CD4-positive, alpha-beta T cell treated with Interleukin-21 for 1 hour (primary cell): ENCODE measurements at regions not wholly inside any gene's neighbourhood (a gene's known extent, or its start where the extent isn't known, plus 50 kb on each side); places are given as distances from the start of the nearest gene placed in this dataset.

Source experiments
- DNase-seq: peaks from one replicate; pipeline ENCODE4 v3.0.0-alpha.2; 2020

DNA sequence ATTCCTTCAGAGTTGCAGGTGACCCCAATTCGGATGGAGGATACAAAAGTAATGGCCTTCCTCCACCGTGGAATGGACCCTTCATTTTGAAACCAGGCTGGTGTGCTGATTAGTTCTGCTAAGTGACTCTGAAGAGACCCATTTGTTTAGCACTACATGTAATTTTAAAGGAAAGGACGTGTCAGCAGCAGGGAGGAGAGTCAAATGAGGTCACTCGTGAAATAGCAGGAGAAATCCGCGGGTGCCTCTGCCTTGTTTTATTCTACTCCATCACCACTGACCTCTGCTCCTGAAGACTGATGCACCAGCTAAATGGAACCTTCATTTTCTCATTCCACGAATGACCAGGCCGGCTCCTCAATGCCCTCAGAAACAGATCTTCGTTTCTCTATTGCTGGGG lies 589.2 kb downstream of the CDH11 start:
- DNase-seq = no peak

DNA sequence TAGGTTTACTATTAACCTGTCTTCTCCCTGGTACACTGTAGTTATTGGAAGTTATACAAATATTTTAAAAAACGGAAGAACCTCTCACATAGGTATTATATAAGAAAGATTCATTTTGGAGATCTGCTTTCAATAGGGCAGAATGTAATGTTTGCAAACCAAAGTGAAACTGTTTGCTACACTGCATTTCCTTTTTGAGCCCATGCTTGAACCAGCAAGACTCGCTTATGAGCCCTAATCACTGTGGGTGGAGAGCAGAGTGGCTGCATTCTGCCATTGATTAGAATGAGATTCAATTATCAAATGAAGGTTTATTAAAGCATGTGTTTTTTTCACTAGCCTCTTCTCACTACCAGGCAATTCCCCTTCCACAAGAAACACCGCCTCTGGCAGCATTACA lies 589.7 kb downstream of the CDH11 start:
- DNase-seq = no peak

DNA sequence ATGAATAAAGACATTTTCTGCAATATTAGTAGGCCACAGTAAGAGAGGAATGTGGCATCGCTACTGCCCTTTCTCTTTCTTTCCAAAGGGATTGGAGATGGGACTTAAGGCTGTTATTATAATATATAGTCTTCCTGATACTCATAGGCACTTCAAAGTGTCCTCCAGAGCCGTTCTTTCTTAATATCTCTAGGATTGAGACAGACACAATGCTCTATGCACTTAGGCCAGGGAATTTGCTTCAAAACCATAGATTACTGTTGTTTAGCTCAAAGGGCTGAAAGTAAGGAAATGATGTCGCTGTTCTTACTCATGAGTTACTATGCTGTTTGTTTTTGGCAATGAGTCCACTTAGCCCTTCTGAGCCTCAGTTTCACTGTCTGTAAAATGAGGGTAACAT lies 590.5 kb downstream of the CDH11 start:
- no peak for DNase-seq

DNA sequence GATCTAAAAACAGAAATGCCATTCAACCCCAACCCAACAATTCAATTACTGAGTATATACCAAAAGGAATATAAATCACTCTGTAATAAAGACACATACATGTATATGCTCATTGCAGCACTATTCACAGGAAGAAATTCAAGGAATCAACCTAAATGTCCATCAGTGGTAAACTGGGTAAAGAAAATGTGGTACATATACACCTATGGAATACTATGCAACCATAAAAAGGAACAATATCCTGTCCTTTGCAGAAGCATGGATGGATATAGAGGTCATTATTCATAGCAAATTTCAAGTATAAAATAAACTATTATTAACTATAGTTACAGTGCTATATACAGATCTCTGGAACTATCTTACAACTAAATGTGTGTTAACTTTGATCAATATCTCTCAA lies 599.3 kb downstream of the CDH11 start:
- no peak for DNase-seq

DNA sequence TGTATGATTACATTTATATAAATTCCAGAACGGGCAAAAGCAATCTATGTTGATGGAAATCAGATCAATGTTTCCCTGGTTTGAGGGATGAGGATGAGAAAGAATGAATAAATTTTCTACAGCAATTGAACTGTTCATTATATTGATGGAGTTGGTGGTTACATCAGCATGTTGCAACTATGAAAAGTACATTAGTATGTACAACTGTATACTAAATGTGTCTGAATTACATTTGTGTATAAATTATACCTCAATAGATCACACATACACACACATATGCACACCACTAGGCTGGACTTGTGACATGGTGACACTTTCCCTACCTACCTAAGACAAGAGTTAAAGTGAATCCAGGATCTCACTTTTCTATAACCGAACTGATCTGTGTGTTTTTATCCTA lies 608.0 kb downstream of the CDH11 start:
- no peak for DNase-seq

DNA sequence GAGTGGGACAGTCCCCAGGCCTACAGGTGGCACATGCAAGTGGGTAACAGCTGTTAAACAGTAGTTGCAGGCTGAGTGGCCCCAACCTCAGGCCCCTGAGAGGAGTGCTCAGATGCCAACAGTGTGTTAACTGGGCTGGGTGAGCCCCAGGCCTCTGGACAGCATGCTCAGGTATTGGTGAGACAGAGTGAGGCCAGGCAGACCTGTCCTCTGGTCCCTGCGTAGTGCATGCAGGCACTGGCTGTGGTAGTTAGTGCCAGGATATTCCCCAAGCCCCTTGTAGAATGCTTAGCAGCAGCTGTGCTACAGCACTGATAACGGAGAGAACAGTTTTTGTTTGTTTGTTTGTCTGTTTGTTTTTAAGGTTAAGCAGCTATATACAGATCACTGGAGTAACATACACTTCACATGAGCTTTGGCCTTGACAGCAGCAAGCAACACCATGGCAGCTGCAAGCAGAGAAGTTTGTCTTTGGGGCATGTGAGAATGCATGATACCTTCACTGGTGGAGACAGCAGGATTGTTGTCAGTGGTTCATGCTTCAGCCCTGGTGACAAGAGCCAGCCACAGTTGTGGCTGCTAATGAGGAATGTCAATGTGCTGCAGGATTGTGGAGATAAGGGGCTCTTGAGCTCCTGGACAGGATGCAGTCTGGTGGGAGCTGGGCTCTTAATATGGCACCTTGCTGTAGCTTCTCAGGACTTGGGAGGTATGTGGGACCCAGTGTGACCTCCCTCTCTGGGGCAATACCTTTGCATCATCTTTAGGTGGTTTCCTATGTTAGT lies 614.4 kb downstream of the CDH11 start:
- DNase-seq = no peak

DNA sequence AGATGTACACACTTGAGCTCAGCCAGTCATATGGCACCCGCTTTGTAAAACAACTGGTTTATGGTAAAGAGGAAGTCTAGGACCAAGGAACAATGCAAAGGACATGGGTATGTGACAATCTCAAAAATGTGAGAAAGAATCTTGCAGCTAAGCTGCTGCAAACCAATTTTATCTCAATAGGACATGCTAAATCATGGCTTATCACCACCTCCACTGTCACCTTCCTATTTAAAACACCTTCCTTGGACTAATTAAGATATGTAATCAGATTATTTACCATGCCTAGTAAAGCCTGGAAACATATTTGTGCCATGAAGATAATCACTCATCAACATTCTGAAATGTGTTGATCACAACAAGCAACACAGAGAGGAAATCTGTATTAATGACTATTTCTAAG lies 622.7 kb downstream of the CDH11 start:
- no peak for DNase-seq

DNA sequence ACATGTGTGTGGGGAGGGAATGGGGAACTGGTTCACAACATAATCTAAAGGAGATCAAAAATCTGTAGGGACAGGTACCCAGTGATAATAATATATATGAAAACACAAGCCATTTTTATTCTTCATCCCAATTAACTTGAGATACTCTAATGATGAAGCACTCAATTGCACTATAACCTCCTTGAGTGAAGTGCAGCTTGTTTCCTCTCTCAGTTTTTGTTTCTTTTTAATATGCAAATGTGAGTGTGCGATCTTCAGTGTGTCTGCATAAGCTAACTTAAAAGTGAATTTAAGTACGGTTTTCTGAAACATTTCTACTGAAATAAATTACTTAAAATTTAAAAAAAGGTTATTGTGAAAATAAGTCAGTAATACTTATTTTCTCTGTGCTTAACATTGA lies 623.5 kb downstream of the CDH11 start:
- no peak for DNase-seq

DNA sequence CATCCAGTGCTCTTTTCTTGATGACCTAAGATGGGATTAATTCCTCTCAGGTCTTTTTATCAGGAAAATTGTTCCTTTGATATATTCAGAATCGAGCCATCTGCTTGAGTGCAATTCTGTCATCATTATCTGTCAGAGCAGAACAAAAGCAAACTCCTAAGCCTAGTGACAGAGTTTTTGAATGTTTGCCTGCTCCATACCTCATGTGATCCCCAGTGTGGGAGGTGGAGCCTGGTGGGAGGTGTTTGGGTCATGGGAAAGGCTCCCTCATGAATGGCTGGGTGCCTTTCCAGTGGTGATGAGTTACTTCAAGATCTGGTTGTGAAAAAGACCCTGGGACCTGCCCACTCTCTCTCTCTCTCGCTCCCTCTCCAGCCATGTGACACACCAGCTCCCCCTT lies 628.2 kb downstream of the CDH11 start:
- no peak for DNase-seq

DNA sequence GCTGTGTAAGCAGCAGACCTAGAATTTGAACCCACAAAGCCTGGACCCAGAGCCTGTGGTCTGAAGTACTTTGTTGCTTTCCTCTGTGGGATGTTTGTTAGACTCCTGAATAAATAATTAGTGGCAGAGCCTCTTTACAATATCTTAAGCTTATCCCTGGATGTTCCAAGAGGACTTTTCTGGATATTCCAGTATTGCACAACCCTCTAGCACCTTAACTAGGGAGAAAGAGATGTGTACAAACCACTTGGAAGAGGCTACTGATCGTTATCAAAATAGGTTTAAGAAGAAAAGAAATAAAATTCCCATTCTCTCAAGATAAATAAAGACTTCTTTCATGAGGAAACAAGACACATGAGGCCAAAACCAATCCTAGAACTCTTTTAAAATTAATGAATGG lies 632.4 kb downstream of the CDH11 start:
- DNase-seq = no peak

DNA sequence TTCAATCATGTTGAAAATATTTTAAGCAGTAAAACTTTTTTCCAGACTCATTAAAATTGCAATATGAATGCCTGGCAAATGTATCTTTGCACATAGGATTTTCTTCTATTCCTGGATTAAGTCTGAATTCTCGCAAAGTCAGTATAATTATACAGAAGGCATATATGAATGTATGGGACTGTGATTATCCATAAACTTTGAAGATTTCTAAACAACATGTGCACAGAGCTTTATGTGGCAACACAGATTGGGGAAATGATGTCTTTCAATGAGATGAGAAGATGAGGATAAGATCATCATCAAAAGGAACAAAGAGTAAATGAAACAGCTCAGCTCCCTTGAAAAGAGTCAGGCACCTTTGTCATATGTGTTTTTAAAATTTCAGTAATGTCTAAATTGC lies 635.3 kb downstream of the CDH11 start:
- DNase-seq = no peak

DNA sequence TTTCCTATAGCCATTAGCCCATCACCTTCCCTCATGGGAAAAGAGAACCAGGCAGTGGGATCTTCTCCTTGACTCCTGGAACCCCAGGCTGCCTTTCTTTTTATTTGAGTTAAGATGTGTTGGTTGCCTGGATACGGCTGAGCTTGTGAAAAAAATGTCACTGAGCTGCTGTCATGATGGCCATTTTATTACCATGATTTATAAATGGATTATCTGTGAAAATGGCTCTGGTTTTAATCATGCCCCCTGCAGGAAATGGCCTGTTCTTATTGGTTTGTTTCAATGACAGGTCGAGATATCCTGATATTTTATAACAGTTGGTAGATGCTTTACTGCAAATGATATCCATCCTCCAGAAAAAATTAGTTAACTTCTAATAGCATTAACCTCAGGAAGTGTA lies 640.4 kb downstream of the CDH11 start:
- DNase-seq = no peak

DNA sequence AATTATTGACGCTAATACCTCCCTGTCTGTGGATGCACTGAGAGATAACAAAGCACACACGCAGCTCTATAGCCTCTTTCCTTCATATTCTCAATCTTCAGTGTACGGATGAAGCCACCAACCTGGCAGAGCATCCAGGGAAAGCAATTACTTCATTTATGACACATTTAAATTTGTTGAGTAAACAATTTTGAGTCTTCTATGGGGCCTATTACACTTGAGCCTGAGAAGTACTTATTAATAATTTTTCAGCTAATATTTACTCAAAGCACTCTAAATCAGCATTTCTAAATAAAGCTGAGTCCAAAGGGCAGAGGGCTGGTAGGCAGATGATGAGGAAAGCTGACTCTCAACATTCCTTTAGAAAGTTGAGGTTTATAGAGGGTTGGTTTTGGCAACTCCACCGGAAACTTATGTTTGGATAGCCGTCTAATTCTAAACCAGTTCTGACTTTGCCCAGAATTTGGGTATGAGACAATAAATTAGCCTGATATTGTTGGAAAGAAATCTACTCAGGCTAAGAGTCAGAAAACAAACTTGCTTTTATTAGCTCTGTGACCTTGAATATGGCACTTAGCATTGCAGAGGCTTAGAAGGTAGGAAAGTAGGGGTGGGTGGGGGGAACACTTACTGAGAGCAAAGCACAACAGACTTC lies 643.5 kb downstream of the CDH11 start:
- DNase-seq = no peak

DNA sequence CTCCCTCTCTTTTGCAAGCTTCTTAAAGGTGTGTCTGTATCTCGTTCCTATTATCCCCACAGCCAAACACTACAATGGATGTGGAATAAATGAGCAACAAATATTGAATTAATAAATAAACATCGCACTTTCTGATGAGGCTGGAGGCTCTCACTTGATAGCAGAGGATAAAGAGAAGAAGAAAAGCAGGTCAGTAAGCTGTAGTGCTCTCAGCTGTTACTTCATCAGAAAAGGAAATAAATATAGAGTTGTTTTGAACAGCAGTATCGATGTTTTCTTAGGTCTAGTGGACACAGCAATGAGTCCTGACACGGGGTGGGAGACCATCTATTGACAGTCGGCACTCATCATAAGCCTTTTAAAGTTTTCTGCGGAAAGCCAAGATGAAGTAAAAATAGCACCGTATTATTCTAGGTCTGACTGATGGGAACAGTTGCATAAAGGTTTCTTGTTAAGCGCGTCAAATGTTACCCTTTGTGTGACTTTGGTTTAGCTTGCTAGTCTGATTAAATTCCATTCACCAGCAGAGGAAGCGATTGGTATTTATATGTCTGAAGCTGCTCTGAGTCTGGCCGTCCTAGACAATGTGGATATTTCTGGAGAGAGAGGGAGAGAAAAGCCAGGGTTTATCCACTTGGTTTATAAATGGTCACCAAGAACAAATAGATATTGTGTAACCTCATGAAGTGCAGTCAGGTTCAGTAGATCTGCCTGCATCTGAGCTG lies 646.1 kb downstream of the CDH11 start:
- no peak for DNase-seq

DNA sequence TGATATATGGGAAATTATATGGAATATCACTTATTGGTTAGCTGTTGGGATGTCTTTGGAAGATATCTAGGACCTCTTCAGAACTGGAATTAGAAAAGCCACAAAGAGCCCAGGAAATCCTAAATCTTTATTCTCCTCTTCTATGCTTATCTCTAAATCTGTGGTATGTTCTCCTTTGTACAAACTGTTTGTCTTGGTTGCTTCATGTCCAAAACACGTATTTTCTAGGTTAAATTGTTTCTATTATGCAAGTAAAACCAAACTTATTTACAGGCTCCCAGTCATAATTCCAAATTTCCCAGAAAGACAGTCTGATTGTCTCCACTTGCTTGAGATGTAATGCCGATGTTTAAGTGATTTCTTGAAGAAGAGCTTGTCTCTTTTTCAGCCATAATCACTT lies 650.9 kb downstream of the CDH11 start:
- no peak for DNase-seq

DNA sequence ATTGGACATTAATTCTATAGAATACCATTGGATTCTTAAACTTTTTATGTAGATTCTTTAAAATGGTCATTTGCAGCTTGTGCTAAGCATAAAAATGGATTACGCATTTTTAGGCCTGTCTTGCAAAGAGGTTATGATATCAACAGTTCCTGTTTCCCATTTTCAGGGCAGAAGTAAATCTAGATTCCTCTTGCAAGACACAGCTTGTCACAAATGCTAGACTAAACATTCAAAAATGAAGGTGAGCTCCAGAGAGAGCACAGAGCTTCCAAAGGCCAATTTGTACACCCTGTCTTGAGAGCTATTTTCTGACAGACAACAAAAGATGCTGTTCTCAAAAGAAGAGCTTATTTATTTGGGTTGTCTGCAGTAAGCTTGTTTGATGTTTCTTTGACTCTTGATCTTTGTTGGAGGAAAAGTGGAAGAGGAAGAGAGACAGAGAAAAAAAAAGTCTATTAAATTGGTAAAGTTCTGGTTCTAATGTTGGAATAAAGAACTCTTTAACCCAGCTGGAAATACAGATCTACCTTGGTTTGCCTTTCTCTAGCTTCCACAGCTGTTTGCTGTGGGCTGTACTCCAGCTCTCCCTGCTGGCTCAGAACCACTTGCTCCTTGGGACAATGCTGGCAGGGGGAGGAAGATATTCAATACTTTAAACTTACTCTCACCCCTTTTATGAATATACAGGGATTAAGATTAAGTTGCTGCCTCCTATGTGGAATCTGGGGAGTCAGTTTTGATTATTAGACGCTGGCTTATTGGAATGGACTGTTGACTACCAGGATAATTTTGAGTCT lies 651.8 kb downstream of the CDH11 start:
- DNase-seq = no peak

DNA sequence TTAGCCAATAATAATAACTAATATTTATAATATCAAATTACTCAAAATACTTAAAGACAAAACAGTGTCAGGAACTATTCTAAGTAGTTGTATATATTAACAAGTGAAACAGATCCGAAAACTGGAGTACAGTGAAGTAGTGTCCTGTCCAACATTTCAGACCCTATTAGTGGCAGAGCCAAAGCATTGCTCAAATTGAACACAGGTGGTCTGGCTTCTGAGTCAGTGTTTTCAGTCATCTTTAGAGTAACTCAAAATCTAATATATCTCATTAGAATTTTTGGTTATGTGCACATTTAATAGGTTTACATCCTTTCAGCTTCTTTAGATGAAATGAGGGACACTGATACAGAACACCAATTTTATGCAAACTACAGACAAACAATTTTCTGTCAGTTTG lies 652.5 kb downstream of the CDH11 start:
- no peak for DNase-seq

DNA sequence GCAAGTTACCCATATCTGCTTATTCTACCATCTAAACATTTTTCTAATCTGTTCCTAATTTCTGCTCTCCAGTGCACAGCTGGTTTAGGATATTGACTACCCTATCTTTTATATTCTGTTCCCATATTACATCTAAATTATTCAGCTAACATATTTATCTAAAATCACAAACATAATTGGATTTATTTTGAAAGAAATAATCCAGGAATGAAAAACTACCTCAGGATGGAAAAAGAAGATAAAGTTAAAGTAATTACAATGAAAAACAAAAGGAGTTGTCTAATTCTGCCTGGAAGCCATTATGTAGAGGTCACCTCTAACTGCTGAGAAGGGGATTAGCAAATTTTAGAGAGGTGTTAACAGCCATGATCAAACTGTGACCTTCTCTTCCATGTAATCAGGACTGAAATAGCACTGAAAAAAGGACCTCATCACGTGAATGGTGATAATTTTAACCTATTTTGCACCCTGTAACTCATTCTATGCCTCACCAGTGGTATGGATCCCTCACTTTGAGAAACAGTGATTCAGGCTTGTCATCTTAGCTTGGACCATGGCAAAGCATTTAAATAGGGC lies 653.3 kb downstream of the CDH11 start:
- DNase-seq = no peak

DNA sequence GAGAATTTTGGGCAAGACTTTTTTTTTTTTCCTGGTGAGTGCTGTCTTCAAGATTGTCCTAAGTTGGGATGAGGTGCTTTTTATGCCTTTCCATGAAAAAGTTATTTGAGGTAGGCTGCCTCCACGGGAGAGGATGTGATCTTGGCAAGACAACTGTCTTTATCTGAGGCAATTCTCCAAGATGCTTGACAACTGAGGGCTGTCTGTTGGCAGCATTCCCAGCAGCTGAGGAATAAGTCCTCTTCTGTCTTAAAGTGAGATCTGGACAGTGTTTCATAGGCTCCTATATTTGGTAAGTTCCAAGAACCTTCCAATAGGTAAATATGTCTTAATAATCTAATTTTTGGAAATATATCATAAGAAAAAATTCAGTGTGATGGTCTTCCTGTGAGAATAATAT lies 662.0 kb downstream of the CDH11 start:
- DNase-seq = no peak

DNA sequence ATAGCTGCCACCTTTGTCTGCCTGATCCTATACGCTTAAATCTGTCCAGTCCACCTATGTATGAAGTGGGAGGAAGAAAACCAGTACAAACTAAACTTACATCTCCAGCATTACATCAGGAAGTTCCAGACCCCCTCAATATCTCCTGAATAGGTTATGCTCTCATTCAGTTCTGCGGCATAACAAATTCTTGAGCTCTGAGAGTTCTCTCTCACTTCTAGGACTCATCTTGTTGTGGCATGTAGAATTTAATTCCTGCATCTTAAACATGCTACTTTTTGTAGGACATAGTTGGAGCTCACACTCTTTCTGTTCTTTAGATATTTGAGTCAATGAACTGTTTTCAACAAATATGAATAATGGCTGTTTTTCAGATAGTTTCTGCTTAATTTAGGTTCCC lies 662.5 kb downstream of the CDH11 start:
- no peak for DNase-seq

DNA sequence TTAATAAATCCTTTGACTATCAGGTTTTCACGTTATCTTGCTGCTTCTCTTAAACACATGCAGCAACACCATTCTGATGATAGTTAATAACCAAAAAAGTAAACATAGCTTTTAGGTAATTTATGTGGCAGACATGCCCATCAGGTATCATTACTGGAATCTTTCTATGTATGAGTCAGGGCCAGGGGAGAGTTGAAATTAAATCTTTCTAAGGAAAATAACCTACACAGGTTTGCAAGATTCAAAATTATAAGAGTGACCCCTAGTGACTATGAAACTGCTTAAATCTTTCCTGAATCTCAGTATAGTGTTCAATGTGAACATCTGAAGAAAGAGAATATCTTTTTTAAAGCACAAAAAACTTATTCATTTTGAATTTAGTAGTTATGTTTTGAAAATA lies 666.6 kb downstream of the CDH11 start:
- DNase-seq = no peak

DNA sequence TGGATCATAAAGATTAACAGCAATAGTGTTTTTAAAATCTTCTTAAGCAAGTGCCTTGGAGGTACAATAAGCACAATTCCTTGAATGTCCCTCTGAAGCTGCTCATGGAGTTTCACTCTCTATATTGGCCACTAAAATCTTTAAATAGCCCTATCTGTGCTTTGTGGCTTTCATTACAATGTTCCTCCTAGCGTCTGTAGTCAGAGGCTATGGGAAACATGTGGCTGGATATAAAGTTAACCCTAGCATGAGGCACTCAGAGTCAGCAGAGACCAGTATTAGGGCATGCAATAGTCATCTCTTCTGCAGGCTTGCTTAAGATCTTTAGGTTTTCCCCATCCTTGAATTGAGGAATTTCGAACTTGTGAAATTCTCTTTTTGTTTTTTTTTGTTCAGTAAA lies 668.2 kb downstream of the CDH11 start:
- no peak for DNase-seq

DNA sequence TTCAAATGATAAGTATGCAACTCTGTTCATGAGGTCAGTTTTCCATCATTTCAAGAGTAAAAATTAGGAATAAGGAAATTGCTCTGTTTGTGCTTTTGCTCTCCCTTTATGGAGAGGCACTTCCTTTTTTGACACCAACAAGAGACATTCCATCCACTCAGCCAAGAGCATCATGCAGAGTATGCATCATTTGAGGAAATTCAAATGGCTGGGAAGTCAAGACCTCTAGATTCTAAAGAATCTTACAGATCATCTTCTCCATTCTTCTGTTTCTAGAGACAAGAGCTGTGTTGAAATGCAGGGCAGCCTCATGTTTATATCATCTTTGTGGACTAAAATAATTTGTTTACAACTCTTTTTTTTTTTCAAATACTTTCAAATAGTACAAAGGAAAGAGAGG lies 669.4 kb downstream of the CDH11 start:
- DNase-seq = no peak
